HG03039 (cell line): ENCODE measurements at regions not wholly inside any gene's neighbourhood (a gene's known extent, or its start where the extent isn't known, plus 50 kb on each side); places are given as distances from the start of the nearest gene placed in this dataset.
"Not testable (repeated sequence)": the region's sequence is repeated elsewhere in the genome, so short reads cannot be mapped to it uniquely, and the experiment has no call there.

Experiments used
- ATAC-seq: cut with Tn5 transposase; IDR thresholded peaks from one replicate; pipeline ENCODE4 v1.9.1; 2021; ENCODE audit warnings: mild to moderate bottlenecking, moderate library complexity; ENCODE audit not compliant: unreplicated experiment

GRCh38 chr12:131557078-131557709 is 153.7 kb upstream of the SFSWAP start:
- ATAC-seq, result no peak

- ATAC-seq, result no peak
Observed at GRCh38 chr12:131559517-131560516, 151.1 kb upstream of the SFSWAP start.

- no peak for ATAC-seq
Observed at GRCh38 chr12:131561051-131561450, 149.8 kb upstream of the SFSWAP start.

DNA sequence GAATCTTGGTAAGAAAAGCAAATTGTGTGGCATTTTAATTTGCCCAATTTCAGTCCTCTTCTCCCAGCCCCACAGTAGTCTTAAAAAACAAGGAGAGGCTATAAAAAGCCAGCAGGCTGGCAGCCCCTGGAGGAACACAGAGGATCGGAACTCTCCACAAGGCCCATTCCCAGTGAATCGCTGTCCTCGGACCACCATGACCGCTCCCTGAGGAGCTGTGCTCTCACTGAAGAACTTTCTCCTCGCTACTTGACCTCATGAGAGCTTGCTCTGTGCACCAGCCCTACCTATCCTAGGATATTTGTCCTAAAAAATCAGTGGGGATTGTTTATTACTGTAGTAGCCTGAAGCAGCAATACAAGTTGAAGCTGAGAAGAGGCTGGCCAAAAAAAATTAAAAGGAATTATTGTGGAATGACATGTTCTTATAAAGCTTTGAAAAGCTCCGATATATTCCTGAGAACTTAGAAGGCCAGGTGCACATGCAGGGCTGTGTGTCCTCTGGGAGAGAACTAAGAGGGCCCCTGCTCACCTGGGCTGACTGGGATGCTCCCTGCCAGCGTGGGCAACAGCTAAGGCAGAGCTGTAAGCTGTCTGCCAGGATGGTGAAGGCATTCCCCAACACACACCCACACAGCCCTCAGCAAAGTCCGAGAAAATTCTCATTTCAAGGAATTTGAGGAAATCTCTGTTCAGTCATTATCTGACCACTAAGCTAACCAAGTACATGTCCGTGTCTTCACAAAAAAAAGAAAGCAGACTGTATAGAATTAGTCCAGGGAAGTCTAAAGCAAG is 148.8 kb upstream of the SFSWAP start:
- no peak for ATAC-seq

DNA sequence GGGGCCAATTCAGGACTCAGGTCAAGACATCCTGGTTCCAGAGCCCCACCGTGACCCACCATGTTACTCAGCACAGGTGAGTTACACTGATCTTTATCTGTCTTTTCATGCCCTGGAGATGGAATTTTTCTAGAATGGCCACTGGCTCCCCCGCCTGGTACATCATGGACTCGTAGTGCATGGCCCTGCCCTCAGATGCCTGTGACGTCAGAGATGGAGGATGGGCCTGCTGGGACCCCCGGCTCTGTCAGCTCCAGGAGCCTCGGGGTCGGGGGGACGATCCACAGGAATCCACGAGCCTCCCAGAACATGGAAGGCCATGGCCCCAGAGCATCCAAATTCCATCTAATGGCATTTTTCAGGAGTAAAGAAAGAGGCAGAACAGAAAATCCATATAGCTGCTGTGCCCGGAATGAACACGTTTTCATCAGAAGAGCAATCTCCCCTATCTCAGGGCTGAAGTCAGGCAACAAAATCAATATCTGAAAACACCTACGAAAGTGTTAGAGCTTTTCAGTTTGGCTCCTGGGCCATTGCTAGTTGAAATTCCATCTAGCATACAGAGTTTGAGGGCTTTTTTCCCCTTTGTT is 146.7 kb upstream of the SFSWAP start:
- not testable (repeated sequence) for ATAC-seq

GRCh38 chr12:131564845-131565244 is 146.0 kb upstream of the SFSWAP start:
- ATAC-seq, result no peak

- no peak for ATAC-seq
Observed at GRCh38 chr12:131565267-131566015, 145.4 kb upstream of the SFSWAP start.

- ATAC-seq, result no peak
Observed at GRCh38 chr12:131568336-131568735, 142.6 kb upstream of the SFSWAP start.

DNA sequence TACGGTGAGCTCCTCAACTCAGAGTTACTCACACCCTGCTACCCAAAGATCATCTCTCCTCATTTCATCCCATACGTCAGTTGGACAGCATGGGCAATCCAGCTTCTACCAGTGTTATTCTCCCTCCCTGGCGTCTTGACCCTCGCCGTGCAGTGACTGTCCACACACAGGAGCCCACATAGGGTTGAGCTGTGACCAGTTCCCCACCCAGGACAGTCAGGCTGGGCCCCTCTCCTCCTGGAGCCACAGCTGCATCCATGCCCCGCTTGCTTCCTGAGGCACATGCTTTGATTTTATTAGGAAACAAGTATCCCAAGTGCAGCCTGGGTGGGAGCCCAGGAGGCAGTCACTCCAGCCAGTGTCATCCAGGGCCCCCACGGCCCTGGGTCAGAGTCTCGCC is 140.3 kb upstream of the SFSWAP start:
- no peak for ATAC-seq

DNA sequence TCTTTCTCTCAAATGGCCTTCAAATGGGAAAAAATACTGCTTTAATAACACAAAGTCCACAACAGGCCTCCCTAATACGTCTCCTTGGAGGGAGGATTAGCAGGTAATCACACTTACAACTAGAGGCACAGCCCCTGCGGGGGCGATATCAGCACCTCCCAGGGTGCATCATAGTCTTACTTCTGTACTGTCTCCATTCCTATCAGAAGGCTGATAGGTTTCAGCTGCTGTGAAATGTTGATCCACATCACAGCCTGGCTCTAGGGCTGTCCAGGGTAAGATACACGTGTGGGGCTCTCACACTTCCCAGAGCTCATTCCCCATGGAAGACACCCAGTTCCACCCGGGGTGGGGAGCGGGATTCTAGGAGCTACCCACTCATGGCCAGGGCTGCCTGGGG is 139.1 kb upstream of the SFSWAP start:
- no peak for ATAC-seq

- ATAC-seq, result no peak
Observed at GRCh38 chr12:131572626-131573025, 138.3 kb upstream of the SFSWAP start.

- ATAC-seq, result no peak
Observed at GRCh38 chr12:131573631-131574394, 137.1 kb upstream of the SFSWAP start.

GRCh38 chr12:131574395-131574771 is 136.5 kb upstream of the SFSWAP start:
- no peak for ATAC-seq

DNA sequence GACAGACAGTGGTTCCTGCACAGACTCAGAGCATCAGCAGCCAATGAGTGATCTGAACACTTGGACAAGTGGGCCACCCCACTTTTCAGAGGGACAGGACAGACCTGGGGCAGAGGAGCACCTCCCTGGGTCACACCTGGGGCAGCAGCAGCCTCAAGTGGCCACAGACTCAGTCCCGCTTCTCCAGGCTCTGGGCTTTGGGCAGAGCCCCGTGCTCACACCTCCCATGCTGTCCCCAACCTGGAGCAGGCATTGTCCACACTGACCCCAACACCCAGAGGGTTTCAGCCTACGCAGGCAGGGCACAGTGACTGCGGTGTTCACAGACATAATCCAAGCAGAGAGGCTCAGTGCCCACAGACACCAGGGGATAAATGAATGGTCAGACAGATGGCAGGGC is 135.5 kb upstream of the SFSWAP start:
- no peak for ATAC-seq

GRCh38 chr12:131576734-131577133 is 134.2 kb upstream of the SFSWAP start:
- not testable (repeated sequence) for ATAC-seq

- no peak for ATAC-seq
Observed at GRCh38 chr12:131577766-131578165, 133.1 kb upstream of the SFSWAP start.

- no peak for ATAC-seq
Observed at GRCh38 chr12:131578828-131579470, 131.9 kb upstream of the SFSWAP start.

GRCh38 chr12:131583090-131583712 is 127.7 kb upstream of the SFSWAP start:
- ATAC-seq, result no peak

- ATAC-seq, result no peak
Observed at GRCh38 chr12:131586269-131586668, 124.6 kb upstream of the SFSWAP start.
